HL-60 (cell line): ENCODE measurements at regions not wholly inside any gene's neighbourhood (a gene's known extent, or its start where the extent isn't known, plus 50 kb on each side); places are given as distances from the start of the nearest gene placed in this dataset.
A peak's percentile ranks its signal among the peaks of the same experiment; 100 is the strongest.

Experiments used
- DNase-seq, 2 experiments: peaks; one replicate each; pipeline ENCODE4 v3.0.0-alpha.2; 2010 to 2020; ENCODE audit warnings: low read depth in 1 of 2, low spot score in 1 of 2
- H3K27ac ChIP-seq: fragments of 250-450 bp; sonication (Bioruptor Pico); replicated peaks from 2 replicates; pipeline ENCODE4 v1.5.1; 2020; ENCODE audit warnings: mild to moderate bottlenecking, moderate library complexity
- H3K27me3 ChIP-seq: fragments of 250-450 bp; sonication (Bioruptor Pico); 2 replicates; pipeline ENCODE4 v1.5.1; 2021; ENCODE audit warnings: mild to moderate bottlenecking, moderate library complexity; ENCODE audit not compliant: insufficient read depth, poor library complexity, severe bottlenecking
- H3K4me3 ChIP-seq: replicated peaks from 2 replicates; pipeline ENCODE4 v1.5.1; 2011; ENCODE audit warnings: mild to moderate bottlenecking, control low read depth, low read length; ENCODE audit not compliant: insufficient read depth
- GABPA ChIP-seq: IDR thresholded peaks from 2 replicates; pipeline ENCODE4 v1.6.1; 2012; ENCODE audit warnings: low read depth
- POLR2AphosphoS5 ChIP-seq: IDR thresholded peaks from 2 replicates; pipeline ENCODE4 v1.6.1; 2012; ENCODE audit warnings: low read depth
- SPI1 ChIP-seq: IDR thresholded peaks from 2 replicates; pipeline ENCODE4 v1.6.1; 2012; ENCODE audit warnings: low read depth, mild to moderate bottlenecking, borderline replicate concordance
- TF ChIP-seq, protein P1 (sequence below): IDR thresholded peaks from one replicate; pipeline ENCODE4 v1.5.1; 2011; ENCODE audit warnings: low read length, control low read depth, inconsistent platforms; ENCODE audit not compliant: insufficient read depth
- TF ChIP-seq, protein P2 (sequence below): IDR thresholded peaks from 2 replicates; pipeline ENCODE4 v1.6.1; 2012; ENCODE audit warnings: low read depth; ENCODE audit not compliant: insufficient replicate concordance

DNA sequence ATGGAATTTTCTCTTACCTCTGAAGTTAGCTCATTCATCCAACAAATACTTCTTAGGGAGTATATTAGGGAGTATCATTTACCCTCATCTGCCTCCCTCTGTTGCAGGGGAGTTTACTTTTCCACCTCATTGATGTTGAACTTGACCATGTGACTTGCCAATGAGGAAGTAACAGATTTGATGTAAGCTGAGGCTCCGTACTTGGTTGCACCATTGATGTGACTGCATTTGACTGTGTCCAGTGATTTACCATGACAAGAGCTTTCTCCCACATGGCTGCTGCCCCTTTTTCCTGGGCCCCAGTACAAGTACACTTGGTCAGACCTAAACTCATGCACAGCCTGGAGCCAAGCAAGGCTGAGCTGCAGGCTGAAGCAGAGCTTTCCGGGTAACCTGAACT lies 81.6 kb upstream of the HS3ST2 start:
- peak in 1 of 2 experiments; percentile 3 for DNase-seq
- Histone ChIP-seq H3K27me3 (no peaks in the 10 kb centered on the region), H3K27ac (no peak overlapping the region), H3K4me3 (no peak overlapping the region)
- no peak for TF ChIP-seq POLR2AphosphoS5
- TF ChIP-seq SPI1 = no peak
- no peak for TF ChIP-seq GABPA
- TF ChIP-seq, protein P1, sequence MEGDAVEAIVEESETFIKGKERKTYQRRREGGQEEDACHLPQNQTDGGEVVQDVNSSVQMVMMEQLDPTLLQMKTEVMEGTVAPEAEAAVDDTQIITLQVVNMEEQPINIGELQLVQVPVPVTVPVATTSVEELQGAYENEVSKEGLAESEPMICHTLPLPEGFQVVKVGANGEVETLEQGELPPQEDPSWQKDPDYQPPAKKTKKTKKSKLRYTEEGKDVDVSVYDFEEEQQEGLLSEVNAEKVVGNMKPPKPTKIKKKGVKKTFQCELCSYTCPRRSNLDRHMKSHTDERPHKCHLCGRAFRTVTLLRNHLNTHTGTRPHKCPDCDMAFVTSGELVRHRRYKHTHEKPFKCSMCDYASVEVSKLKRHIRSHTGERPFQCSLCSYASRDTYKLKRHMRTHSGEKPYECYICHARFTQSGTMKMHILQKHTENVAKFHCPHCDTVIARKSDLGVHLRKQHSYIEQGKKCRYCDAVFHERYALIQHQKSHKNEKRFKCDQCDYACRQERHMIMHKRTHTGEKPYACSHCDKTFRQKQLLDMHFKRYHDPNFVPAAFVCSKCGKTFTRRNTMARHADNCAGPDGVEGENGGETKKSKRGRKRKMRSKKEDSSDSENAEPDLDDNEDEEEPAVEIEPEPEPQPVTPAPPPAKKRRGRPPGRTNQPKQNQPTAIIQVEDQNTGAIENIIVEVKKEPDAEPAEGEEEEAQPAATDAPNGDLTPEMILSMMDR = no peak
- TF ChIP-seq, protein P2, sequence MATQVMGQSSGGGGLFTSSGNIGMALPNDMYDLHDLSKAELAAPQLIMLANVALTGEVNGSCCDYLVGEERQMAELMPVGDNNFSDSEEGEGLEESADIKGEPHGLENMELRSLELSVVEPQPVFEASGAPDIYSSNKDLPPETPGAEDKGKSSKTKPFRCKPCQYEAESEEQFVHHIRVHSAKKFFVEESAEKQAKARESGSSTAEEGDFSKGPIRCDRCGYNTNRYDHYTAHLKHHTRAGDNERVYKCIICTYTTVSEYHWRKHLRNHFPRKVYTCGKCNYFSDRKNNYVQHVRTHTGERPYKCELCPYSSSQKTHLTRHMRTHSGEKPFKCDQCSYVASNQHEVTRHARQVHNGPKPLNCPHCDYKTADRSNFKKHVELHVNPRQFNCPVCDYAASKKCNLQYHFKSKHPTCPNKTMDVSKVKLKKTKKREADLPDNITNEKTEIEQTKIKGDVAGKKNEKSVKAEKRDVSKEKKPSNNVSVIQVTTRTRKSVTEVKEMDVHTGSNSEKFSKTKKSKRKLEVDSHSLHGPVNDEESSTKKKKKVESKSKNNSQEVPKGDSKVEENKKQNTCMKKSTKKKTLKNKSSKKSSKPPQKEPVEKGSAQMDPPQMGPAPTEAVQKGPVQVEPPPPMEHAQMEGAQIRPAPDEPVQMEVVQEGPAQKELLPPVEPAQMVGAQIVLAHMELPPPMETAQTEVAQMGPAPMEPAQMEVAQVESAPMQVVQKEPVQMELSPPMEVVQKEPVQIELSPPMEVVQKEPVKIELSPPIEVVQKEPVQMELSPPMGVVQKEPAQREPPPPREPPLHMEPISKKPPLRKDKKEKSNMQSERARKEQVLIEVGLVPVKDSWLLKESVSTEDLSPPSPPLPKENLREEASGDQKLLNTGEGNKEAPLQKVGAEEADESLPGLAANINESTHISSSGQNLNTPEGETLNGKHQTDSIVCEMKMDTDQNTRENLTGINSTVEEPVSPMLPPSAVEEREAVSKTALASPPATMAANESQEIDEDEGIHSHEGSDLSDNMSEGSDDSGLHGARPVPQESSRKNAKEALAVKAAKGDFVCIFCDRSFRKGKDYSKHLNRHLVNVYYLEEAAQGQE = no peak

DNA sequence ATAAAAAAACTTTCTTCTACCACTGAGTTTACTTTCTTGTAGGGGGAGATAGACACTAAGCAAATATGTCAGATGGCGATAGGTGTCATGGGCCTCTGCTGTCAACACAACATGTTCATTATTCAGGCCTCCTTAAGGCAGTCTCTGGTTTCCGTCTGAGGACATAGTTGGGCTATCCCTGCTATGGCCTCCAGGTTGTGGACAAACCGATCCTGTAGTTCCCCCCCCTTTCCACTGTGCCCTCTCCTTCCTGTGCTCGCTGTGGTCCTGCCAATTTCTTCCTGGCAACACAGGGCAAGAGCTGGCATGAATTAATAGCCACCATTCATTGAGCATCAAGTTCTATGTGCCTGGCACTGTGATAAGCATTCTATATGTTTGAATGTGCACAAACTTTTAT lies 81.0 kb upstream of the HS3ST2 start:
- Histone ChIP-seq H3K27ac (no peak overlapping the region), H3K4me3 (no peak overlapping the region), H3K27me3 (no peaks in the 10 kb centered on the region)
- DNase-seq = no peak
- TF ChIP-seq, protein P1 = no peak
- TF ChIP-seq, protein P2 = no peak
- TF ChIP-seq POLR2AphosphoS5 (no peak), GABPA (no peak), SPI1 (no peak)

DNA sequence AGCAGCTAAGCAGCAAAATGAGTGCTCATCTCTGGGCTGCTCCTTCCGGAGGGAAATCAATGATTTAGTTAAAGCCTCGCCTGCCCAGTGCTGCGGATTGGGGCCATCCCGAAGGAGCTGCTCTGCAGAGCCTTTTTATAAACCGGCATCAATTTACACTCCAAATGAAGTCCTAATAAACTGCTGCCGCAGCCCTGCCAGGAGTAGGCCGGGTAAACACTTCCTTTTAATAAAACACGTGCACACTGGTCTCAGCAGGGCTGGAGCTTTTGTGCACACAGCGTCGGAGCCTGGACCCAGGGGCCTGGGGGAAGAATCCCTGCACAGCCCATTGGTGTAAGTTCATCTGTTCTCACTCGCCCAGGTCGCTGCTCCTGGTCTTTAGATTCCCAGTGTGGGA lies 79.6 kb upstream of the HS3ST2 start:
- H3K27ac ChIP-seq = no peak overlapping the region
- H3K27me3 ChIP-seq = no peaks in the 10 kb centered on the region
- no peak for DNase-seq
- H3K4me3 ChIP-seq = no peak overlapping the region
- no peak for TF ChIP-seq SPI1
- TF ChIP-seq, protein P1 = no peak
- TF ChIP-seq, protein P2 = no peak
- no peak for TF ChIP-seq POLR2AphosphoS5
- no peak for TF ChIP-seq GABPA
